ENCODE measurements at regions not wholly inside any gene's neighbourhood (a gene's known extent, or its start where the extent isn't known, plus 50 kb on each side); places are given as distances from the start of the nearest gene placed in this dataset.

DNA sequence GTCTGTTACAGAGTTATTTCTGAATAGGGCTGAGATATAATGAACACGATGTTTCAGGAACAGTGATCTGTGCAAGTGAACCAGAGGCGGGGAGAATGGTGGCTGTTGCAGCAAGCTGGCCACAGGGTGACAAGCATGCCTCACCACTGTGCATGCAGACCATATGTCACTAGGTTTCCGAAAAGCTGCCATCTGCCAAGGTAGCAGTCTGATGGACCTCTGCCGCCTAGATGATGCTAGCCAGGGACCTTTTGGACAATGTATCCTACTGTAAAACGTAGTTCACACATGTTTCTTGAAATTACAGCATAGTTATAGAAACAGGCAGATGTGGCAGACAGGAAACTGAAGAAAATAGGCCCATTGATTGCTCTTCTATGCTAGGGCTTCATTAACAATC lies 204.2 kb upstream of the RRP15 start:
- Histone ChIP-seq H3K4me3 (ENCODE audit: low read length in 3 of 3) (no peak overlapping the region), H3K9ac (ENCODE audit: low read length in 3 of 3) (no peak overlapping the region), H3K9me3 (ENCODE audit: control insufficient read depth in 2 of 3, insufficient read depth in 1 of 3, low read length in 3 of 3) (peaks cover 0 to 2% (median 0%) of the 10 kb centered on the region in 3 donors), H3K27ac (ENCODE audit: low read depth in 2 of 2, low read length in 2 of 2) (no peak overlapping the region), H3K36me3 (ENCODE audit: control insufficient read depth in 2 of 3, insufficient read depth in 3 of 3, low read length in 3 of 3) (no peaks in the 10 kb centered on the region), H3K4me1 (ENCODE audit: control insufficient read depth in 2 of 3, insufficient read depth in 2 of 3, low read depth in 1 of 3, low read length in 3 of 3) (no peaks in the 10 kb centered on the region), H3K27me3 (ENCODE audit: control insufficient read depth, insufficient read depth, low read length) (no peaks in the 10 kb centered on the region)
- intact Hi-C loops (cut with DNase I), result no loop called here
- no peak for DNase-seq
- no peak for FAIRE-seq
- TF ChIP-seq, protein P1, sequence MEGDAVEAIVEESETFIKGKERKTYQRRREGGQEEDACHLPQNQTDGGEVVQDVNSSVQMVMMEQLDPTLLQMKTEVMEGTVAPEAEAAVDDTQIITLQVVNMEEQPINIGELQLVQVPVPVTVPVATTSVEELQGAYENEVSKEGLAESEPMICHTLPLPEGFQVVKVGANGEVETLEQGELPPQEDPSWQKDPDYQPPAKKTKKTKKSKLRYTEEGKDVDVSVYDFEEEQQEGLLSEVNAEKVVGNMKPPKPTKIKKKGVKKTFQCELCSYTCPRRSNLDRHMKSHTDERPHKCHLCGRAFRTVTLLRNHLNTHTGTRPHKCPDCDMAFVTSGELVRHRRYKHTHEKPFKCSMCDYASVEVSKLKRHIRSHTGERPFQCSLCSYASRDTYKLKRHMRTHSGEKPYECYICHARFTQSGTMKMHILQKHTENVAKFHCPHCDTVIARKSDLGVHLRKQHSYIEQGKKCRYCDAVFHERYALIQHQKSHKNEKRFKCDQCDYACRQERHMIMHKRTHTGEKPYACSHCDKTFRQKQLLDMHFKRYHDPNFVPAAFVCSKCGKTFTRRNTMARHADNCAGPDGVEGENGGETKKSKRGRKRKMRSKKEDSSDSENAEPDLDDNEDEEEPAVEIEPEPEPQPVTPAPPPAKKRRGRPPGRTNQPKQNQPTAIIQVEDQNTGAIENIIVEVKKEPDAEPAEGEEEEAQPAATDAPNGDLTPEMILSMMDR (IDR thresholded peaks at IDR 0.05; ENCODE audit: borderline replicate concordance, extremely low read depth, insufficient read depth), result no peak

DNA sequence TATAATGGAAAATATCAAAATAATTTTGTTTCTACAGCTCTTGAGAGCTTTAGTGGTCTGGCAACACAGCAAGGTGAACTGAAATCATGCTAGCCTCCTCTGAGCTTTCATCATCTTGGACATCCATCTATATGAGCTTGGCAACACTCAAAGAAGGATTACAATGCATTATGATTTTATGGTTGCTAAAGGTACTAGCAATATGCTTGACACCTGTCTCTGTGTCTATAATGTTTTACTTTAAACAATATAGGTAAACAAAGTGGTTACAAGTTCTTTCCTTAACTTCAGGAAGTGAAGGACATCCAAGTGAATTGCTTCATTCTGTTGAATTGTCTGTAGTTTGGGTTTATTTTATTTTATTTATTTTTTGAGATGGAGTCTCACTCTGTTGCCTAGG lies 203.7 kb upstream of the RRP15 start:
- intact Hi-C loops (cut with DNase I), result no loop called here
- H3K27me3 ChIP-seq (ENCODE audit: control insufficient read depth, insufficient read depth, low read length), result no peaks in the 10 kb centered on the region
- H3K4me3 ChIP-seq (ENCODE audit: low read length in 3 of 3), result no peak overlapping the region
- H3K4me1 ChIP-seq (ENCODE audit: control insufficient read depth in 2 of 3, insufficient read depth in 2 of 3, low read depth in 1 of 3, low read length in 3 of 3), result no peaks in the 10 kb centered on the region
- no peaks in the 10 kb centered on the region for H3K36me3 ChIP-seq (ENCODE audit: control insufficient read depth in 2 of 3, insufficient read depth in 3 of 3, low read length in 3 of 3)
- TF ChIP-seq, protein P1 (IDR thresholded peaks at IDR 0.05; ENCODE audit: borderline replicate concordance, extremely low read depth, insufficient read depth), result no peak
- no peak overlapping the region for H3K27ac ChIP-seq (ENCODE audit: low read depth in 2 of 2, low read length in 2 of 2)
- peaks cover 0 to 2% (median 0%) of the 10 kb centered on the region in 3 donors for H3K9me3 ChIP-seq (ENCODE audit: control insufficient read depth in 2 of 3, insufficient read depth in 1 of 3, low read length in 3 of 3)
- no peak overlapping the region for H3K9ac ChIP-seq (ENCODE audit: low read length in 3 of 3)
- FAIRE-seq (no peak), DNase-seq (no peak)

DNA sequence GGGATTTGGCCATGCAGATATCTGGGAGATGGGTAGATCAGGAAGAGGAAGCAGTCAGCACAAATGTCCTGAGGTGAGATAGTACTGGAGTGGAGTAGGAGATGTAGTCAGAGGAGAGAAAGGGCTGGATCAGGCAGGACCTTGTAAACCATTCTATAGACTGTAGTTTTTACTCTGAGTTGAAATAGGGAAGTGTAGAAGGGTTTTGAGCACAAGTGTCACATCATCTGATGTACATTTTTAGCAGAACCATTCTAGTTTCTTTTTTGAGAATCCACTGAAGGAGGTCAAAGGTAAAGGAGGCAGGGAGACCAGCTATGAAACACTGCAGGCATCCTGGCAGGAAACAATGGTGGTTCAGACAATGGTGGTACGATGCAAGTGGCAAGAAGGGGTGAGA lies 194.6 kb upstream of the RRP15 start:
- Histone ChIP-seq H3K4me3 (ENCODE audit: low read length in 3 of 3) (no peak overlapping the region), H3K27me3 (ENCODE audit: control insufficient read depth, insufficient read depth, low read length) (no peaks in the 10 kb centered on the region), H3K9ac (ENCODE audit: low read length in 3 of 3) (no peak overlapping the region), H3K27ac (ENCODE audit: low read depth in 2 of 2, low read length in 2 of 2) (no peak overlapping the region), H3K4me1 (ENCODE audit: control insufficient read depth in 2 of 3, insufficient read depth in 2 of 3, low read depth in 1 of 3, low read length in 3 of 3) (no peaks in the 10 kb centered on the region), H3K9me3 (ENCODE audit: control insufficient read depth in 2 of 3, insufficient read depth in 1 of 3, low read length in 3 of 3) (no peaks in the 10 kb centered on the region), H3K36me3 (ENCODE audit: control insufficient read depth in 2 of 3, insufficient read depth in 3 of 3, low read length in 3 of 3) (no peaks in the 10 kb centered on the region)
- intact Hi-C loops (cut with DNase I), result no loop called here
- no peak for DNase-seq
- FAIRE-seq, result no peak
- TF ChIP-seq, protein P1 (IDR thresholded peaks at IDR 0.05; ENCODE audit: borderline replicate concordance, extremely low read depth, insufficient read depth), result no peak

DNA sequence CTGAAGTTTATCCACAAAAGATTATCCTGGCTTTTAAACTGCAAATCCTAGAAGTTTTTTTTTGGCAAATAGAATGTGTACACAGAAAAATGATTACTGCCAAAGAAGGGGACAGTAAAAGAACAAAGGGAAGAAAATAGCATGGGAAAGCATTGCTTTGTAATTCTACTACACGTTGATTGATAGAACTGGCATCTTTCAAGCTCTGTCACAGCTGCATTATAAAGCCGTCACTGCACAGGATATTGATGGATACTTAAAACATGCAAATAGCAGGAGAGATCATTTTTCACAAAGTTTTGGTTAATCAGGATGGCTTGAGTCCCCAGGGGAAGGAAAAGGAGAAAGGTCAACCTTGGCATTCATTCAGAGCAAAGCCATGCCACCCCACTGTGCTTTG lies 183.7 kb upstream of the RRP15 start:
- H3K4me3 ChIP-seq (ENCODE audit: low read length in 3 of 3), result no peak overlapping the region
- DNase-seq, result no peak

More for the DNA sequence above, 183.7 kb upstream of the RRP15 start:
- H3K27me3 ChIP-seq (ENCODE audit: control insufficient read depth, insufficient read depth, low read length), result no peaks in the 10 kb centered on the region
- intact Hi-C loops (cut with DNase I), result no loop called here
- TF ChIP-seq, protein P1 (IDR thresholded peaks at IDR 0.05; ENCODE audit: borderline replicate concordance, extremely low read depth, insufficient read depth), result no peak
- H3K36me3 ChIP-seq (ENCODE audit: control insufficient read depth in 2 of 3, insufficient read depth in 3 of 3, low read length in 3 of 3), result no peaks in the 10 kb centered on the region
- no peak for FAIRE-seq
- no peak overlapping the region for H3K9ac ChIP-seq (ENCODE audit: low read length in 3 of 3)
- no peaks in the 10 kb centered on the region for H3K4me1 ChIP-seq (ENCODE audit: control insufficient read depth in 2 of 3, insufficient read depth in 2 of 3, low read depth in 1 of 3, low read length in 3 of 3)
- no peak overlapping the region for H3K27ac ChIP-seq (ENCODE audit: low read depth in 2 of 2, low read length in 2 of 2)
- peaks cover 0 to 5% (median 0%) of the 10 kb centered on the region in 3 donors for H3K9me3 ChIP-seq (ENCODE audit: control insufficient read depth in 2 of 3, insufficient read depth in 1 of 3, low read length in 3 of 3)
